ENCODE measurements at regions not wholly inside any gene's neighbourhood (a gene's known extent, or its start where the extent isn't known, plus 50 kb on each side); places are given as distances from the start of the nearest gene placed in this dataset.
"Not testable (repeated sequence)": the region's sequence is repeated elsewhere in the genome, so short reads cannot be mapped to it uniquely, and the experiment has no call there.

DNA sequence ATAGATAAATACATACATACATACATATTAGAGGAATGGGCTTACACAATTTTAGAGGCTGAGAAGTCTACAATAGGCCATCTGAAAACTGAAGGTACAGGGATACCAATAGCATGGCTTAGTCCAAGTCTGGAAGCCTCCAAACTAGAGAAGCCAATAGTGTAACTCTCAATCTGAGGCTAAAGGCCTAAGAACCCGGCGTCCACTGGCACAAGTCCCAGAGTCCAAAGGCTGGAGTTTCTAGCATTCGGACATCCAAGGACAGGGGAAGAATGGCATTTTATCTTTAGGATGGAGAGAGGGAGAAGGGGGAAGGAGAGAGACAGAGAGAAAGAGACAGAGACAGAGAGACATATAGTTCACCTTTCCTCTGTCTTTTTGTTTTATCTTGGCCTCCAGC lies 63.7 kb upstream of the SYT4 start:
- 56 to 79% (median 69%) methylated on average over 3 of the region's 3 CpGs for WGBS, 3 donors
- intact Hi-C loops (cut with DNase I) = no loop called here
- H3K27me3 ChIP-seq (ENCODE audit: insufficient read depth in 3 of 3, low read length in 2 of 3) = no peaks in the 10 kb centered on the region
- no peaks in the 10 kb centered on the region for H3K9me3 ChIP-seq
- no peak overlapping the region for H3K4me3 ChIP-seq
- no peak overlapping the region for H3K27ac ChIP-seq
- TF ChIP-seq, protein P1, sequence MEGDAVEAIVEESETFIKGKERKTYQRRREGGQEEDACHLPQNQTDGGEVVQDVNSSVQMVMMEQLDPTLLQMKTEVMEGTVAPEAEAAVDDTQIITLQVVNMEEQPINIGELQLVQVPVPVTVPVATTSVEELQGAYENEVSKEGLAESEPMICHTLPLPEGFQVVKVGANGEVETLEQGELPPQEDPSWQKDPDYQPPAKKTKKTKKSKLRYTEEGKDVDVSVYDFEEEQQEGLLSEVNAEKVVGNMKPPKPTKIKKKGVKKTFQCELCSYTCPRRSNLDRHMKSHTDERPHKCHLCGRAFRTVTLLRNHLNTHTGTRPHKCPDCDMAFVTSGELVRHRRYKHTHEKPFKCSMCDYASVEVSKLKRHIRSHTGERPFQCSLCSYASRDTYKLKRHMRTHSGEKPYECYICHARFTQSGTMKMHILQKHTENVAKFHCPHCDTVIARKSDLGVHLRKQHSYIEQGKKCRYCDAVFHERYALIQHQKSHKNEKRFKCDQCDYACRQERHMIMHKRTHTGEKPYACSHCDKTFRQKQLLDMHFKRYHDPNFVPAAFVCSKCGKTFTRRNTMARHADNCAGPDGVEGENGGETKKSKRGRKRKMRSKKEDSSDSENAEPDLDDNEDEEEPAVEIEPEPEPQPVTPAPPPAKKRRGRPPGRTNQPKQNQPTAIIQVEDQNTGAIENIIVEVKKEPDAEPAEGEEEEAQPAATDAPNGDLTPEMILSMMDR (IDR thresholded peaks at IDR 0.05) = no peak
- H3K36me3 ChIP-seq (ENCODE audit: insufficient read depth in 1 of 2, low read depth in 1 of 2) = no peaks in the 10 kb centered on the region
- no peaks in the 10 kb centered on the region for H3K4me1 ChIP-seq
- ATAC-seq (no peak), DNase-seq (no peak)

DNA sequence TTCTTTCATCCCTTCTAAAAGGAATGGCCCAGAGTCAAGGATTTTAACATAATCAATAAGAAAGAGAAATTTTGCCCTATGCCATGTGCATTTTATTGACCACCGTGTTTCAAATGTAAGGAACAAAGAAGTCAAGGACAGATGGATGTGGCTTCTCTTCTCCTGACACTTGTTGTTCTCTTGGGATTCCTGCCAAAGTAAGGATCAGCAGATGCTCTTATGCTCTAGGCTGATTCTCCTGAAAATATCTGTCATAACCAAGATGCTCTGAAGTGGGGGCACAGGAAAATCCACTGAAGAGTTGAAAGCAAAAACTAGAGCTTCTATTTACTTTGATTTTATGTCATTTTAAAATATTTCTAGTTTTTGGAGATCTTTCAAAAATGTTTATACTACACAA lies 72.9 kb upstream of the SYT4 start:
- ATAC-seq (no peak), DNase-seq (no peak)
- Histone ChIP-seq H3K9me3 (no peaks in the 10 kb centered on the region), H3K27ac (no peak overlapping the region), H3K4me1 (no peaks in the 10 kb centered on the region), H3K4me3 (no peak overlapping the region), H3K27me3 (ENCODE audit: insufficient read depth in 3 of 3, low read length in 2 of 3) (no peaks in the 10 kb centered on the region), H3K36me3 (ENCODE audit: insufficient read depth in 1 of 2, low read depth in 1 of 2) (no peaks in the 10 kb centered on the region)
- WGBS, 3 donors = 66 to 71% (median 69%) methylated on average over 1 of the region's 1 CpG
- TF ChIP-seq, protein P1 (IDR thresholded peaks at IDR 0.05) = no peak
- intact Hi-C loops (cut with DNase I) = no loop called here

DNA sequence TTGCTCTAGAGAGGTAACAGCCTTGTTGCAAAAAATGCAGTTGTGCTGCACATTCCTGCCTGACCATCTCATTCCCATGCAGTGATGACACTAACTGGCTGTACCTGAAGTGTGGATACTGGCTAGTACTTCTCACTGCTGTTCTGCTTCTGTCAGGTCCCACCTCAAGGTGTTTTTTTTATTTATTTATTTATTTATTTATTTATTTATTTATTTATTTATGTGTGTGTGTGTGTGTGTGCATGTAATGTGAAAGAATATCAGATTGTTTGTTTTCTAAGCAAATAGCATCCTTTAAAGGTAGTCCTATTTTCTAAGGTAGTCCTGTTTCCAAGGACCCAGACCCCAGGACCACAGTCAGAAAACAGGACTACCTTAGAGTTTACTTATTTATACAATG lies 87.2 kb upstream of the SYT4 start:
- DNase-seq (no peak), ATAC-seq (no peak)
- Histone ChIP-seq H3K27me3 (ENCODE audit: insufficient read depth in 3 of 3, low read length in 2 of 3) (no peaks in the 10 kb centered on the region), H3K4me1 (no peaks in the 10 kb centered on the region), H3K27ac (no peak overlapping the region), H3K9me3 (no peaks in the 10 kb centered on the region), H3K4me3 (no peak overlapping the region), H3K36me3 (ENCODE audit: insufficient read depth in 1 of 2, low read depth in 1 of 2) (no peaks in the 10 kb centered on the region)
- intact Hi-C loops (cut with DNase I) = no loop called here
- TF ChIP-seq, protein P1 (IDR thresholded peaks at IDR 0.05) = no peak

DNA sequence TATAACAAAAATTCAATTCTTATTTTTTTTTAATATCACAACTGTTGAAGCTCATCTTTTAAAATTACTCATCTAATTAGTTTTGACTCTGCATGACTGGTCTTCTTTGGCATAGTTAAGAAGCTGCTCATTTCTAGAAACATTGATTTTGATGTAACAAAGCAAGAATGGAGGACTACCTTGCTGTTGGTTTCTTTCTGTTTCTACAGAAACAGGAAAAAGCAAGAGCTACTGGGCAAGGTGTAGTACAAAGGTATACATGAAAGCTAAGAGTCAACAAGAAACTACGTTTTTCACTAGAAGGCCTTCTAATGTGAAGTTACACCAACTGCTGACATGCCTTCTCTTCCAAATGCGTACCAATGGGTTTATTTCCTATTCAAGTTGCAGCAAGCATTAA lies 90.6 kb upstream of the SYT4 start:
- H3K4me1 ChIP-seq = no peaks in the 10 kb centered on the region
- no peak for DNase-seq
- intact Hi-C loops (cut with DNase I) = no loop called here
- TF ChIP-seq, protein P1 (IDR thresholded peaks at IDR 0.05) = no peak
- H3K4me3 ChIP-seq = no peak overlapping the region
- no peaks in the 10 kb centered on the region for H3K36me3 ChIP-seq (ENCODE audit: insufficient read depth in 1 of 2, low read depth in 1 of 2)
- ATAC-seq = no peak
- no peak overlapping the region for H3K27ac ChIP-seq
- no peaks in the 10 kb centered on the region for H3K27me3 ChIP-seq (ENCODE audit: insufficient read depth in 3 of 3, low read length in 2 of 3)
- WGBS, 3 donors = 63 to 84% (median 68%) methylated on average over 2 of the region's 2 CpGs
- H3K9me3 ChIP-seq = no peaks in the 10 kb centered on the region

DNA sequence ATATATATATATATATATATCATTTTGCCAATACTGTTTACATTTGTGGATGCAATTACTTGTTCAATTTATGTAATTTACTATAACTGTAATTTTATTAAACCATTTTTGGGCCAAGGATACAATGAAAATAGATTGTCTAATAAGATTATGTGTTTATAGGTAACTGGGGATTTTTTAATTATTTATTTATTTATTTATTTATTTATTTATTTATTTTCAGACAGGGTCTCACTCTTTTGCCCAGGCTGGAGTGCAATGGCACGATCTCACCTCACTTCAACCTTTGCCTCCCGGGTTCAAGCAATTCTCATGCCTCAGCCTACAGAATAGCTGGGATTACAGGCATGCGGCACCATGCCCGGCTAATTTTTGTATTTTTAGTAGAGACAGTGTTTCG lies 92.0 kb upstream of the SYT4 start:
- H3K36me3 ChIP-seq (ENCODE audit: insufficient read depth in 1 of 2, low read depth in 1 of 2); ATAC-seq; DNase-seq; H3K27ac ChIP-seq; H3K4me3 ChIP-seq; H3K27me3 ChIP-seq (ENCODE audit: insufficient read depth in 3 of 3, low read length in 2 of 3); H3K4me1 ChIP-seq; intact Hi-C loops (cut with DNase I); H3K9me3 ChIP-seq: not testable (repeated sequence)
- WGBS, 3 donors = 92 to 96% (median 95%) methylated on average over 5 of the region's 5 CpGs
